ENCODE measurements at regions not wholly inside any gene's neighbourhood (a gene's known extent, or its start where the extent isn't known, plus 50 kb on each side); places are given as distances from the start of the nearest gene placed in this dataset.
"Not testable (repeated sequence)": the region's sequence is repeated elsewhere in the genome, so short reads cannot be mapped to it uniquely, and the experiment has no call there.

GRCh38 chr2:163909411-163910080 is 173.7 kb upstream of the FIGN start:
- no peak for TF ChIP-seq CTCF (IDR thresholded peaks at IDR 0.05; ENCODE audit: low read depth, low read length)
- H3K27me3 ChIP-seq (ENCODE audit: control insufficient read depth, insufficient read depth, low read length): no peaks in the 10 kb centered on the region
- POLR2A ChIA-PET: no interaction called here

GRCh38 chr2:163906410-163906809 is 170.6 kb upstream of the FIGN start:
- POLR2A ChIA-PET: no interaction called here
- Histone ChIP-seq H3K4me3 (ENCODE audit: low read depth, low read length) (no peak overlapping the region), H3K27me3 (ENCODE audit: control insufficient read depth, insufficient read depth, low read length) (no peaks in the 10 kb centered on the region), H3K9me3 (ENCODE audit: control insufficient read depth, insufficient read depth, low read length) (peaks cover 8% of the 10 kb centered on the region; the same call in 1 of the 2 replicates), H3K27ac (ENCODE audit: low read depth, low read length) (no peak overlapping the region)
- TF ChIP-seq CTCF (IDR thresholded peaks at IDR 0.05; ENCODE audit: low read depth, low read length): no peak
- CTCF ChIA-PET: no interaction called here
- DNase-seq (ENCODE audit: low read depth, low spot score): no peak

More at GRCh38 chr2:163909411-163910080, 173.7 kb upstream of the FIGN start:
- no peak for DNase-seq (ENCODE audit: low read depth, low spot score)
- no peak overlapping the region for H3K27ac ChIP-seq (ENCODE audit: low read depth, low read length)
- peaks cover 15% of the 10 kb centered on the region; the same call in 1 of the 2 replicates for H3K9me3 ChIP-seq (ENCODE audit: control insufficient read depth, insufficient read depth, low read length)
- CTCF ChIA-PET: no interaction called here
- H3K4me3 ChIP-seq (ENCODE audit: low read depth, low read length): no peak overlapping the region

GRCh38 chr2:163897799-163898198 is 162.0 kb upstream of the FIGN start:
- ChIA-PET POLR2A (no interaction called here), CTCF (no interaction called here)
- no peak for DNase-seq (ENCODE audit: low read depth, low spot score)
- no peak overlapping the region for H3K27ac ChIP-seq (ENCODE audit: low read depth, low read length)
- H3K9me3 ChIP-seq (ENCODE audit: control insufficient read depth, insufficient read depth, low read length): no peaks in the 10 kb centered on the region; the same call in 1 of the 2 replicates
- no peaks in the 10 kb centered on the region for H3K27me3 ChIP-seq (ENCODE audit: control insufficient read depth, insufficient read depth, low read length)
- no peak overlapping the region for H3K4me3 ChIP-seq (ENCODE audit: low read depth, low read length)
- TF ChIP-seq CTCF (IDR thresholded peaks at IDR 0.05; ENCODE audit: low read depth, low read length): no peak

GRCh38 chr2:163893444-163893843 is 157.6 kb upstream of the FIGN start:
- H3K27me3 ChIP-seq (ENCODE audit: control insufficient read depth, insufficient read depth, low read length); CTCF ChIA-PET; H3K4me3 ChIP-seq (ENCODE audit: low read depth, low read length); DNase-seq (ENCODE audit: low read depth, low spot score); H3K9me3 ChIP-seq (ENCODE audit: control insufficient read depth, insufficient read depth, low read length); POLR2A ChIA-PET; H3K27ac ChIP-seq (ENCODE audit: low read depth, low read length): not testable (repeated sequence)

- Histone ChIP-seq H3K27ac (ENCODE audit: low read depth, low read length) (no peak overlapping the region), H3K4me3 (ENCODE audit: low read depth, low read length) (no peak overlapping the region), H3K27me3 (ENCODE audit: control insufficient read depth, insufficient read depth, low read length) (no peaks in the 10 kb centered on the region), H3K9me3 (ENCODE audit: control insufficient read depth, insufficient read depth, low read length) (no peaks in the 10 kb centered on the region)
- CTCF ChIA-PET: no interaction called here
- POLR2A ChIA-PET: no interaction called here
- TF ChIP-seq CTCF (IDR thresholded peaks at IDR 0.05; ENCODE audit: low read depth, low read length): 0 out of 2 replicates have a peak, but pooled peaks have one; percentile 4
- DNase-seq (ENCODE audit: low read depth, low spot score): no peak
Measured at GRCh38 chr2:163888591-163888990, 152.8 kb upstream of the FIGN start.
